PC-3 (cell line): ENCODE measurements at regions not wholly inside any gene's neighbourhood (a gene's known extent, or its start where the extent isn't known, plus 50 kb on each side); places are given as distances from the start of the nearest gene placed in this dataset.
"Not testable (repeated sequence)": the region's sequence is repeated elsewhere in the genome, so short reads cannot be mapped to it uniquely, and the experiment has no call there.

Experiments used
- ATAC-seq: fragments of 200-7000 bp; cut with Tn5 transposase; 2 replicates; pipeline ENCODE4 v1.9.1; 2020; ENCODE audit warnings: mild to moderate bottlenecking, moderate library complexity
- BruUV-seq: library from RNA; stranded (reverse); fragments of 400-500 nt; replicated peaks from 2 replicates; lab custom pipeline; 2021; lab: Mats Ljungman, UMichigan
- CTCF ChIA-PET: fragments of 300-600 bp; sonication (Branson Sonifier 250); formaldehyde crosslinking; loops from one replicate; lab custom pipeline; 2022; ENCODE audit warnings: antibody characterized with exemption; lab: Charles Lee
- POLR2A ChIA-PET: fragments of 300-600 bp; sonication (Branson Sonifier 250); formaldehyde crosslinking; loops from one replicate; lab custom pipeline; 2022; ENCODE audit warnings: antibody characterized with exemption; ENCODE audit not compliant: unreplicated experiment; lab: Charles Lee
- DNase-seq: peaks from one replicate; pipeline ENCODE4 v3.0.0-alpha.2; 2015
- H2AFZ ChIP-seq: fragments of 300-600 bp; sonication (generic); 2 replicates; pipeline ENCODE4 v1.6.0; 2016; ENCODE audit warnings: antibody characterized with exemption, low read length
- H3F3A ChIP-seq: fragments of 300-600 bp; sonication (generic); one replicate; pipeline ENCODE4 v1.6.0; 2017; ENCODE audit warnings: antibody characterized with exemption, low read length, control low read depth, mild to moderate bottlenecking; ENCODE audit not compliant: unreplicated experiment
- H3K27ac ChIP-seq: fragments of 300-600 bp; sonication (generic); 2 replicates; pipeline ENCODE4 v1.5.1; 2016; ENCODE audit warnings: mild to moderate bottlenecking, low read length
- H3K27me3 ChIP-seq: fragments of 300-600 bp; sonication (generic); 2 replicates; pipeline ENCODE4 v1.6.1; 2016; ENCODE audit warnings: low read length, mixed read lengths
- H3K36me3 ChIP-seq: fragments of 300-600 bp; sonication (generic); 2 replicates; pipeline ENCODE4 v1.6.1; 2016; ENCODE audit warnings: low read depth, mixed run types, low read length, mixed read lengths
- H3K4me1 ChIP-seq: fragments of 300-600 bp; sonication (generic); 2 replicates; pipeline ENCODE4 v1.5.1; 2016; ENCODE audit warnings: low read length; ENCODE audit not compliant: insufficient read depth
- H3K4me2 ChIP-seq: fragments of 300-600 bp; sonication (generic); 2 replicates; pipeline ENCODE4 v1.6.0; 2016; ENCODE audit warnings: low read length
- H3K4me3 ChIP-seq: fragments of 300-600 bp; sonication (generic); 2 replicates; pipeline ENCODE4 v1.5.1; 2016; ENCODE audit warnings: mild to moderate bottlenecking, low read length, mixed read lengths
- H3K79me2 ChIP-seq: fragments of 300-600 bp; sonication (generic); 2 replicates; pipeline ENCODE4 v1.6.1; 2017; ENCODE audit warnings: low read length, mixed read lengths
- H3K9ac ChIP-seq: fragments of 300-600 bp; sonication (generic); 2 replicates; pipeline ENCODE4 v1.6.0; 2016; ENCODE audit warnings: mild to moderate bottlenecking, low read length
- H3K9me2 ChIP-seq: fragments of 300-600 bp; sonication (generic); replicated peaks from 2 replicates; pipeline ENCODE4 v1.6.1; 2016; ENCODE audit warnings: mixed run types, low read length, mixed read lengths
- H3K9me3 ChIP-seq: fragments of 300-600 bp; sonication (generic); 2 replicates; pipeline ENCODE4 v1.6.1; 2016; ENCODE audit warnings: low read length, mixed read lengths
- H4K20me1 ChIP-seq: fragments of 300-600 bp; sonication (generic); 2 replicates; pipeline ENCODE4 v1.6.1; 2016; ENCODE audit warnings: low read length, mixed read lengths
- EZH2 ChIP-seq: fragments of 300-600 bp; sonication (generic); IDR thresholded peaks from one replicate; pipeline ENCODE4 v1.6.1; 2017; ENCODE audit warnings: antibody characterized with exemption, mild to moderate bottlenecking, low read length; ENCODE audit not compliant: unreplicated experiment
- EZH2phosphoT487 ChIP-seq: fragments of 300-600 bp; sonication (generic); IDR thresholded peaks from 2 replicates; pipeline ENCODE4 v1.6.1; 2018; ENCODE audit warnings: mild to moderate bottlenecking, antibody characterized with exemption, low read length, borderline replicate concordance
- intact Hi-C: fragments of 100-400 bp; cut with micrococcal nuclease; formaldehyde crosslinking; loops from 2 replicates; pipeline ENCODE4 v1.9.0; 2023
- TF ChIP-seq, protein P1 (sequence below): fragments of 300-600 bp; sonication (generic); conservative IDR thresholded peaks from 2 replicates; pipeline ENCODE4 v1.5.1; 2017; ENCODE audit warnings: antibody characterized with exemption, low read depth, mild to moderate bottlenecking, low read length

DNA sequence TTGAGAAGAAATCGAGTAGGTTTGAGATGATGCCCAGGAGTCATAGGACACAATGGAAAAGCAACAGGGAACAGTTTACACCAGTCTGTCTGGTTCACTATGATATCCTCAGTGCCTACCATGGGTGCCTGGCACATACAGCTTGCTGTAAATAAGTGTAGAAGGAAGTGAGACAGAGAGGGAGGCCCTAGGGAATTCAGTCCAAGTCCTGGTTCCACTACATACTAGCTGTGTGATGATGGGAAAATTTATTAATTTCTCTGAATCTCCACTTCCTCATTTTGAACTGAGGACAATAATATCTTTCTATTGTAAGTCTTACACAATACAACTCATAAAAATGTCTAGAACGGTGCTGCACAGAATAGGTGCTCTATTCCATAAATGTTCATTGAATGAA is 53.3 kb upstream of the LYRM9 start:
- H3K9me2 ChIP-seq: no peaks in the 10 kb centered on the region
- no peak overlapping the region for H2AFZ ChIP-seq
- no peak overlapping the region for H3K4me3 ChIP-seq
- CTCF ChIA-PET: no interaction called here
- intact Hi-C loops: no loop called here
- no peaks in the 10 kb centered on the region for H4K20me1 ChIP-seq
- H3K4me1 ChIP-seq: no peaks in the 10 kb centered on the region
- H3F3A ChIP-seq: no peaks in the 10 kb centered on the region
- no peak overlapping the region for H3K4me2 ChIP-seq
- no peak overlapping the region for H3K27ac ChIP-seq
- ATAC-seq: no peak
- H3K36me3 ChIP-seq: no peaks in the 10 kb centered on the region
- H3K9me3 ChIP-seq: no peaks in the 10 kb centered on the region
- no peaks in the 10 kb centered on the region for H3K79me2 ChIP-seq
- H3K9ac ChIP-seq: no peak overlapping the region
- no peak for DNase-seq
- TF ChIP-seq, protein P1, sequence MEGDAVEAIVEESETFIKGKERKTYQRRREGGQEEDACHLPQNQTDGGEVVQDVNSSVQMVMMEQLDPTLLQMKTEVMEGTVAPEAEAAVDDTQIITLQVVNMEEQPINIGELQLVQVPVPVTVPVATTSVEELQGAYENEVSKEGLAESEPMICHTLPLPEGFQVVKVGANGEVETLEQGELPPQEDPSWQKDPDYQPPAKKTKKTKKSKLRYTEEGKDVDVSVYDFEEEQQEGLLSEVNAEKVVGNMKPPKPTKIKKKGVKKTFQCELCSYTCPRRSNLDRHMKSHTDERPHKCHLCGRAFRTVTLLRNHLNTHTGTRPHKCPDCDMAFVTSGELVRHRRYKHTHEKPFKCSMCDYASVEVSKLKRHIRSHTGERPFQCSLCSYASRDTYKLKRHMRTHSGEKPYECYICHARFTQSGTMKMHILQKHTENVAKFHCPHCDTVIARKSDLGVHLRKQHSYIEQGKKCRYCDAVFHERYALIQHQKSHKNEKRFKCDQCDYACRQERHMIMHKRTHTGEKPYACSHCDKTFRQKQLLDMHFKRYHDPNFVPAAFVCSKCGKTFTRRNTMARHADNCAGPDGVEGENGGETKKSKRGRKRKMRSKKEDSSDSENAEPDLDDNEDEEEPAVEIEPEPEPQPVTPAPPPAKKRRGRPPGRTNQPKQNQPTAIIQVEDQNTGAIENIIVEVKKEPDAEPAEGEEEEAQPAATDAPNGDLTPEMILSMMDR: no peak
- no peak for TF ChIP-seq EZH2
- no peak for TF ChIP-seq EZH2phosphoT487
- H3K27me3 ChIP-seq: no peaks in the 10 kb centered on the region
- POLR2A ChIA-PET: no interaction called here
- BruUV-seq: no TSS peak

- Histone ChIP-seq H3K9ac (no peak overlapping the region), H3K9me3 (no peaks in the 10 kb centered on the region), H3K4me1 (no peaks in the 10 kb centered on the region), H3K4me3 (no peak overlapping the region), H3K27ac (no peak overlapping the region), H3K9me2 (no peaks in the 10 kb centered on the region), H3K27me3 (no peaks in the 10 kb centered on the region), H3K79me2 (no peaks in the 10 kb centered on the region), H3F3A (no peaks in the 10 kb centered on the region), H3K4me2 (no peak overlapping the region), H3K36me3 (no peaks in the 10 kb centered on the region), H2AFZ (no peak overlapping the region), H4K20me1 (no peaks in the 10 kb centered on the region)
- TF ChIP-seq, protein P1: no peak
- TF ChIP-seq EZH2phosphoT487: no peak
- no peak for TF ChIP-seq EZH2
- DNase-seq (no peak), ATAC-seq (no peak)
- ChIA-PET CTCF (no interaction called here), POLR2A (no interaction called here)
- intact Hi-C loops: no loop called here
- BruUV-seq: no TSS peak
These were observed 53.8 kb upstream of the LYRM9 start for GRCh38 chr17:27947005-27947406.

- ChIA-PET CTCF (no interaction called here), POLR2A (no interaction called here)
- no peaks in the 10 kb centered on the region for H3K79me2 ChIP-seq
- no peaks in the 10 kb centered on the region for H3F3A ChIP-seq
- no peak overlapping the region for H3K9ac ChIP-seq
- no TSS peak for BruUV-seq
- ATAC-seq (no peak), DNase-seq (no peak)
- no peak overlapping the region for H2AFZ ChIP-seq
- H3K9me3 ChIP-seq: no peaks in the 10 kb centered on the region
- TF ChIP-seq EZH2 (no peak), EZH2phosphoT487 (no peak)
- H3K27me3 ChIP-seq: peaks cover 7% of the 10 kb centered on the region
- H3K4me3 ChIP-seq: no peak overlapping the region
- no peaks in the 10 kb centered on the region for H3K36me3 ChIP-seq
- H3K27ac ChIP-seq: no peak overlapping the region
- no peaks in the 10 kb centered on the region for H3K9me2 ChIP-seq
- intact Hi-C loops: no loop called here
- no peaks in the 10 kb centered on the region for H3K4me1 ChIP-seq
- H4K20me1 ChIP-seq: no peaks in the 10 kb centered on the region
- no peak overlapping the region for H3K4me2 ChIP-seq
These were observed 56.1 kb upstream of the LYRM9 start for GRCh38 chr17:27949304-27949703.

- H3K36me3 ChIP-seq, H3K27ac ChIP-seq, H4K20me1 ChIP-seq, BruUV-seq, H3K9ac ChIP-seq, DNase-seq, H3F3A ChIP-seq, H3K4me3 ChIP-seq, intact Hi-C loops, H3K4me2 ChIP-seq, H3K27me3 ChIP-seq, CTCF ChIA-PET, ATAC-seq, H3K4me1 ChIP-seq, H3K9me3 ChIP-seq, POLR2A ChIA-PET, H3K9me2 ChIP-seq, H2AFZ ChIP-seq, H3K79me2 ChIP-seq: not testable (repeated sequence)
These were observed 57.1 kb upstream of the LYRM9 start for GRCh38 chr17:27950225-27950624.
